Embryonic facial prominence (tissue), 1 donor: ENCODE measurements at regions not wholly inside any gene's neighbourhood (a gene's known extent, or its start where the extent isn't known, plus 50 kb on each side); places are given as distances from the start of the nearest gene placed in this dataset.

Experiments used
- DNase-seq: peaks from one replicate; pipeline ENCODE4 v3.0.0-alpha.2; 2016; ENCODE audit errors: extremely low spot score

DNA sequence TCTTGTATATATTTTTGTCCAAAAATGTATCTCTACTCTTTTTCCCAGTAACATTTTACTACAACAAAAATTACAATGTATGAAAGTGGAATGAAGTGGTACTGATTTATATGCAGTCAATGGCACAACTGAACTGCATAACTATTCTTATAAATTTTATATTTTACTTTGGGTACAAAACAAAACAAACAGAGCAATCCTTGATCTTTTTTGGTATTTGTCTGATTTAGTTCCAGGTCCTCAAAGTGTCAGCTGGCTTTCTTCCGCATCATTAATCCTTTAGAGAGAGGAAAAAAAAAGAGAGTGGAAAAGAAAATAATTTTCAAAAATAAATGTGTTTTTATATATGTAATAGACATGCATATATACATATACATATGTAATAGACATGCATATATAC, 252.4 kb upstream of the SLIT2 start:
- DNase-seq = no peak

DNA sequence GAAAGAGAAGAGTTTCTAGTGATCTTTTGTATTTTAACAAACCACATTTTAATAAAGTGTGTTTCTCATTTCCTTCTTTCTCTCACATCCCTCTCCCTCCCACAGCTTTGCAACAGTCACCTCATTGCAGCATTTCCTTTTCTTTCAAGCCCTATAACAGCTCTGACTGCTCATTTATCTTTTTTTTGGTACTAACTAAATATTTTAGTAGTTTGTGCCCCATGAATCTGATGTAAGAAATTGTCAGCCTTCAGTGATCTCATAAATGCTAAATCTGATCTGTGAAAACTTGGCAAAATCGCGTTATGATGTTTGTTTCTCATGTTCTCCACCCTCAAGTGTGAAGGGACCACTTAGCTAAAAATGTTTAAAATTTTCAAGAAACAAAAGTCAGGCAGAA, 258.5 kb upstream of the SLIT2 start:
- no peak for DNase-seq

DNA sequence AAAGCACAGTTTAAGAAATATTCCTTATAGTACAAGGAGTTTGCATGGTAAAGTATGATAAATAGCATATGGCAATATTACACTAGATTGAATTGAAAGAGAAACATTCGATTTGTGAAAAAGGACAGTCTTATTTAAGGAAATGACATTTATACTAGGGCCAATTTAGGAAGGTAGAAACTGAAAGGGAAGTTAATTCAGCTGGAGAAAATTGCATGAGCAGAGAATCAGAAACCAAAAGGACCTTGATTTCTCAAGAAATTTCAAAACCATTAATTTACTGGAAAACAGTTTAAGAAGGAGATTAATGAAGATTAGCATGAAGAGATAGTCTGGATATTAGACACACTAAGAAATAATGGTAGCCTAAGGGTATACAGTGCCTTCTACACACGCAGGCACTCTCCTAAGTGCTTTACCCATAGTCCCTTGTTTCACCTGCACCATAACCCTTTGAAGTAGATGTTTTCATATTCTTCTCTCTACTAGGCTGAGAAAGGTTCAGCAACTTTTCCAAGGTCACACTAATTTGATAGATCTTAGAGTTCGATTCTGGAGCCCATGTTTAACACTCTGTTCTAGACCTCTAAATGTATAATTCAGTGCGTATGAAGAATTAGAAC, 259.1 kb upstream of the SLIT2 start:
- no peak for DNase-seq

DNA sequence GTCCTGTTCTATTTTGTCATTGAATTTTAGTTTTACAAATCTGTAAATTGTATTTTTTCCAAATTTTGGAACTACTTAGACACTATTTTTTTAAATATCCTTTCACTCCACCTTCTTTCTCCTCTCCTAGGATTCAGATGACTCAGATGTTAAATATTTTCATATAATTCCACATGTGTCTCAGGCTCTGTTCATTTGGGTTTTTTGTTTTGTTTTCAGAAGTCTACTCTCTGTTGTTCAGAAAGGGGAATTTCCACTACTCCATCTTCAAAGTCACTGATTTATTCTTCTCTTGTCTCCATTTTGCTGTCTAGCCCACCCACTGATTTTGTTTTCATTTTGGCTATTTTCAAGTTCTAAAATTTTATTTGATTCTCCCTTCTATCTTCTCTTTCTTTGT, 264.0 kb upstream of the SLIT2 start:
- DNase-seq = no peak

DNA sequence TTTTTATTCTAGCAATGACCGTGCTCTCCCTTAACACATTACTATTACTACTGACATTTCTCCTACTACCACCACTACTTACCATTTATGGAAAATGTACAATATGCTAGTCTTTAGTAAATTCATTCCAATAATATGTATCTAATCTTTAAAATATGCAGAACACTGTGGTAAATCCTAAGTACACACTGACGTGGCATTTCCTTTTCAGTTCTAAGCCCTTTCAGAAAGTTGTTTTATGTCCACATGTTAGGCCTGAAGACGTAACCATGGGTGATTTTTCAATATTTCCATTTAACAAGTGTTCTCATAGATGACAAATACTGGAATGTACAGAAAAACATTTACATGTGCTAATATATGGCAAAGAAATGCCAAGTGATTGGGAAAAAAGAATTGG, 268.6 kb upstream of the SLIT2 start:
- peak; percentile 30 for DNase-seq

DNA sequence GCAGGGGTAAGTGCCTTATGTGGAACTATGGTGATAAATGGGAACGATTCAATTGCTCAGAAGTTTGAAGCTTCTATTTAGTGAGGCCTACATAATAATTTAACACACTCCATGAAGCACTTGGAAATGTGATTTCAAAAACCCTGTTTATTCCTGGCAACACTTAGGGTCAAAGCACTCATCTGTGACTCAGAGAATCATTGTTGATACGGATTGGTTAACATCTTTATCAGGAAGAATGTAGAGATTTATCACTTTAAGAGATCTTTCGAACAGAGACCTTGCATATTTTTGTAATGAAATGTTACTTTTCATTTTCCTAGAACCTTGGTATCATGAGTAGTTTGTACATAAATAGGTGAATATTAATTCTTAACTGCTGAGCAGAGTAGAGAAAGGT, 269.1 kb upstream of the SLIT2 start:
- no peak for DNase-seq

DNA sequence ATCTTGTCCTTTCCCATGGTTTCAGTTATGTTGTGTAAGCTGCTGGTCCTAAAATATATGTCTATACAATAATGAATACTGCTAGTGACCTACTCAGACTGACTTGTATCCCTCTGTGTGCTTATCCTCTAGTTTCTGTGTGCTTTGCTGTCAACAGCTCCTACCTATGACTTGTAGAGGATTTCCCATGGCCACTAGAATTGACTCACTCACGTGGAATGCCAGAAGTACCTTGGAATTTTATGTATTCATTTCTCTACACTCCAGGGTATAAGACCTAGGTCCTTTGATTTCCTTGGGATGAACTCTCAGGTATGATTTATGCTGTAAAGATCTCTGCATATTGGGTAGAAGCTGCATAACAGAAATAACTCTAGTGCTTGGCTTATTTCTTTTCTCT, 279.9 kb upstream of the SLIT2 start:
- DNase-seq = no peak

DNA sequence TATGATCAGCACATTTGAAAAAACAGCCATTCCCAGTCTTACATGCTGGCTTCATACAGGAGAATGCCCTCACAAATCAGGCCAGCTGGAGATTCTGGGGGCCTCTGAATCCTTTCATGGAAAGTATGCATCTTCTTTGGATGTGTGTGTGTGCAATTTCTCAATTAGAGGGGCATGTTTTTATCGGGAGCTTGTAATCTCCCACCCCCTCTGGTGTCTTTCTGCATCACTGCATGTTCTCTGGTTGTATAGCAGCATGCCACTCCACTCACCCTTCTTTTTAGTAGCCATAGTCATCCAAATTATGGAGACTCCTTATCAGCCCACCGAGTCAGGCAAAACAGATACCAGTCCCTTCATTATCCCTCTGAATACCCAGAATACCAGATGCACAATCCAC, 282.2 kb upstream of the SLIT2 start:
- DNase-seq = no peak

DNA sequence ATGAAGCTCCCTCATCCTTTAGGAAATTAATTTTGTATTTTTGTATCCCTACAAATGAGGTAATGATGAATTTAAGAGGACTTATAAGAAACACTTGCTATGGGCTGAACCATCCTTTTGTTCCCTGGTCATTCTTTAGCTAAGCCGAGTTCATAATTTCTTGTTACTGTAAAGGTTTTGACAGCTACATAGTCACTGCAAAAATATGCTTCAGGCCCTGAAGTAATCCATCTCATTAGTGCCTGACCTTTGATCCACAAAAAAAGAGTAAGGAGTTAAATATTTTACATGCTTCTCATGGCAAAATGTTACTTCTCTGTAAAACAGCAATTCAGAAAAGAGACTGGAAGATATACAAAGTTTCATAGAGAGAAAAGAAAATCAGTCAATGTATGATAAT, 290.6 kb upstream of the SLIT2 start:
- DNase-seq = no peak

DNA sequence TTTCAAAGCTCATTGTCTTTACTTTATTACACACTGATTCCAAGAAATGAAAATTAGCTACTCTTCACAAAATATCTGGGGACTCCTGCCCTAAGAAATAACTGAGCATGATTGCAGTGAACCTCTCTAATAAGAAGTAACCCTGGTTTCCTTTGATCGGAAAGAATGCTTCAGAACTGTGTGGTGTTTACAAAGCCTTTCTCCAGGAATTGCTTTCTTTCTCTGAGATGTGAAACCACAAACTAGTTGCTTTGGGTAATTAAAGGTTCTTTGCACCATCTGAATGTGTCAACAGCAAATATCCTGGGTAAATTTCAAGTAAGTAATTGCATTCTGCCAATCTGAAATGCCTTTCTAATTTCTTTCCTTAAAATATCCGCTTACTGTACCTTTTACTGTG, 292.9 kb upstream of the SLIT2 start:
- DNase-seq = no peak

DNA sequence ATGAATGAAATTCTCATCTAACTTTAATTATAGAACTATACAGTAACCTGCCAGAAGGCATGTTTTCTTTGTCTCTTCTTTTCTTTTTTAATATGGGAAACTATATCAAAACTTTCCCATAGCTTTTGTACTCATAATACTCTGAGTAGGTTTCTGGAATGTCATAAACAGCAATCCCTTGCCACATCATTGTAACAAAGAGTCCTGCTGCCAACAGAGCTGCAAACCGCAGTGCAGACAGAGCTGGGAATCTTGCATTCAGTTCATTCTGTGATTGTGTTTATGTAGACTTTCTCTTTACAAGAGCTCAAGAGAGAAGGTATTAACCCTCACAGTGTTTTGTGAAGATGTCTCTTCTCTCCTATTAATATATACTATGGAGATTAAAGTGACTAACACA, 304.4 kb upstream of the SLIT2 start:
- DNase-seq = no peak

DNA sequence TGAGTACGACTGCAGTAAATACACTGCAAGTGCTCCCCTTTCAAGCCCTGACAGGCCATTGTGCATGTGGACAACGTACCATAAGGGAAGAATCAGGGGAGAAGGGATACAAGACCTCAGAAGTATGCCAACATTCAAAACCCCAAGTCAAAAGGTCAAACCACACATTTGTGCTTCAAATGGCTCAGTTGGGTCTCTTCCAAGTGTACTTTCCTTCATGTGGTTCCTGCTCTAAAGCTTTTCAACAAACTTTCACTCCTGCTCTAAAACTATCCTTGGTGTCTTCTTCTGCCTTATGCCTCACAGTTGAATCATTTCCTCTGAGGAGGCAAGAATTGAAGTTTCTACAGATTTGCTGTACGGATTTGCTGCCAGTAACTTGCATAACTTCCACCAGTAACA, 305.7 kb upstream of the SLIT2 start:
- no peak for DNase-seq

DNA sequence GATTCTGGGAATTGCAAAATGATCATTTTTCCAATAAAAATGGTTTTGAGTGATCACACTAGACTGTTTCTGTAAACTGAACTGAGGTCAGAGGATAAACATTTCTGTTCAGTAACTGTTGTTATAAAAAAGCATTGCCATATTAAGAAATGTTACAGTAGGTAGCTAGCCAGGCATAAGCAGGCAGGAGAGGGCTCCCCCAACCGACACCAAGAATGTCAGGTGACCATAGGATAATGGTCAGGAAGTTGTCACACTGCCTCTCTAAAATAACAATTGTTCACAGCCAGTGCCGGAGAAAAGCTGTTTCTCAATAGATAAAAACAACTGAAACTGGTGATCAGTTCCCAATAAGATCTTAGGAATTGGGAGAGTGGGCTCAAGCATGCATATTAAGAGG, 306.2 kb upstream of the SLIT2 start:
- no peak for DNase-seq

DNA sequence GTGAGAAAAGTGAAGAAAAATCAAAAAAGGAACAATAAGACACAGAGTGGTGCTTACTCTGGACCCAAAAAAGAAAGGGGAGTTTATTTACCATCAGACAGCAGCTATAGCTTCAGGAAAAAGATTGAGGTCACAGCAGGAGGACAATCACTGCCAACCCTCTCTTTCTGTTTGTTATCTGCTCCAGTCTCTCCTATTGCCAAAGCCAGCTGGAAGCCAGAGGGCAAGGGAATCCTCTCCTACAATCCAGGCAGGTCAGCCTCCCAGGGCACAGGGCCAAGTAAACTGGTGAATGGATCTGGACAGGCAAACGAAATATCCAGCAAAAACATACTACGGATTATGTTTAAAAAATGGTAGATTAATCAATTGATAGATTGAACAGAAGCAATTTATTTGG, 306.9 kb upstream of the SLIT2 start:
- DNase-seq = no peak

DNA sequence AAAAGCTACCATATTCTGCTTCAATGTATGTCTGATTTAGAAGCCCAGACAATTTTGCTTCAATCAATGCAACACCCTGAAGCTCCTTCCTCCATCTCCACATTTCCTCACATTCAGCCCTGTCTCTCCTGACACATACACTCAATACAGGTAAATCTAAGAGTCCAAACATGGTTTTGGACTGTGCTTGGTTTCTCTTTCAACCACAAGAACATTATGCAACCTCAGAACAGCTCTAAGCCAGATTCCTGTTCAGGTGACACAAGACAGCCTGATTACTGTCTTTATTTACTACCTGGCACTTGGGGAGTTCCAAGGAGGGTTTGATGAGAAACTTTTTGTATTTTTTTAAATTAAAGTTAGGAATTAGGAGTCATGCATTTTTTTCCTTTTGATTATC, 307.5 kb upstream of the SLIT2 start:
- DNase-seq = no peak

DNA sequence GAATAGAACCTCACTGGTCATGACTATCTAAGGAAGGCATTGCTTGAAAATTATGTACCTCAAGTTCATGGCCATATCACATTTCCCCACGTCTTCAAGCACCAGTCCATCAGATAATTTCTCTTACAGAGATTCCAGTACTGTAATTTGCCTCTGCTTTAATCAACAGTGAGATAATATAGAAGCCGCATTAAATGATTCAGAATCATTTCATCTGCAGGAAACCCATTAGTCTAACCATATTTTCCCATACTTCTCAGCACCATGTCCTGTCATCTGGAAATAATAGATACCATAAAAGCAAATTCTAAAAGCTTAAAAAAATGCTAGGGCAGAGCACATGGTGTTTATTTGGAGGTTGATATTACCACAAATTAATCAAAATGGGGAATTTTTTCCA, 310.3 kb upstream of the SLIT2 start:
- DNase-seq = no peak

DNA sequence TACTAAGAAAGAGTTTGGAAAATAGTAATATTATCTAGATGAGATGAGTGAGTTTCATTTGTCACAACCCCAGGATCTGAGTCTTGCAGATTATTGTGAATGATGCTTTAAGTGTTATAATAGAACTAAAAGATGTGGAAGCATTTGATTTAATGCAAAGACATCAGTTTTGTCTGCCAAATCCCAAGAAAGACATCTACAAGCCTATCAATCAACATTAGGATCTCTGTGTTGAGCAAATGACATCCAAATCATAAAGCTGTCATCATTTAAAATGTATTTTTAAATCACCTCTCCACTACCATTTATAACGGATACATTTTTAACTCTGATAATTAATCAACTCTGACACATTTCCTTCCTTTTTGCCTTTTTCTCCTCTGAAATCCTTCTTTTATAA, 310.8 kb upstream of the SLIT2 start:
- no peak for DNase-seq

DNA sequence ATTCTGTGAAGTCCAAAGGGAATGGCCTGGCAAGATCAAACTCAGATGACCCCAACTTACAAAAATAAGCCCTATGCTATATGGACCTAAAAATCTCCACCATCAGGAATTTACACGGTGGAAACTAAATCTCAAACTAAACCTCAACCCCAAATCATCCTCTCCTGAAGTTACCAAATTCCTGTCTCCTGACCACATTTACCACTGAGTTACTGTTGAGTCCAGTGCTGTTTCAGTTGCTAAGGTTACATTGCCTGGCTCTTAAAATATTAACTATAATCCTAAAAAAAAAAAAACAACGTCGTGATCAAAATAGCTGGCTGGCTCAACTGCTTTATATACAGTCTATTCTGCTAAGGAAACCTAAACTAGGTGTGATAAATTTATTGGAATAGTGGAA, 315.2 kb upstream of the SLIT2 start:
- DNase-seq = peak; percentile 42

DNA sequence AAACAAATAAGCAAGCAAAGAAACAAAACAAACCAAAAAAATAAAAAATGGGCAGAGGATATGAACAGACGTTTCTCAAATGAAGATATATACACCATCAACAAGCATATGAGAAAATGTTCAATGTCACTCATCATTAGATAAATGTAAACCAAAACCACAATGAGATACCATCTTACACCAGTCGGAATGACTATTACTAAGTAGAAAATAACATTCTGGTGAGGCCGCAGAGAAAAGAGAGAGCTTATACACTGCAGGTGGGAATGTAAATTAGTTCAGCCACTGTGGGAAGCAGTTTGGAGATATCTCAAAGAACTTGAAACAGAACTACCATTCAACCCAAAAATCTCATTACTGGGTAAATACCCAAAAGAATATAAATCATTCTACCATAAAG, 321.0 kb upstream of the SLIT2 start:
- no peak for DNase-seq

DNA sequence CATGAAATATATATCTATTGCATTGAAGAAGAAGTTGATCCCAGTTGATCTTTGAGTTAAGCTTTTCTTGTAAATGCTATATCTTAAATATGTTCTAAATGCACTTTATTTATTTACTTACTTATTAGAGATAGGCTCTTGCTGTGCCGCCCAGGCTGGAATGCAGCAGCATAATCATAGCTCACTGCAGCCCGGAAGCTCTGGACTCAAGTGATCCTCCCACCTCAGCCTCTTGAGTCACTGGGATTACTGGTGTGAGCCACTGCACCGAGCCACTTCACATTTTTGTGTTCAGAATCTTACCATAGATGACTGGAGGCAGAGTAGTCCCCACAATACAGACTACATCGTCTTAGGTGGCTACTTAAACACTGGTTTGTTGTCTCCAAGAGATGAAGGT, 324.3 kb upstream of the SLIT2 start:
- DNase-seq = no peak

DNA sequence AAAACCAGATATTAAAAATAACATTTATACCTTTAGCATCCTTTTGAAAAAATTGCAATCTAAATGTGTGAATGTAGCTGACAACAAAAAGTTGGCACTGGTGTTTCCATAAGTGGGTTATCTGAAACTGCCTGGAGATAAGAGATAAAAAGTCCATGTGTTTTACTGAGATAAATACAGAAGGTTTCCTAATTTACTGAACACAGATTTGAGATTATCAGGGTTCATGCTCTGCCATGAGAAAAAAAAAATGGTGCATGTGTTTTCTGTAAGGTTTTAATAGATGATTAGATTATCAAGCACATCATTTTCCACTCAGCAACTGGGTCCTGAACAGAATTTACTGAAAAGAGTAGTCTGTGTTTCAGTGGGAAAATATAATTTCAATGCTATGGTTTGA, 326.2 kb upstream of the SLIT2 start:
- no peak for DNase-seq

DNA sequence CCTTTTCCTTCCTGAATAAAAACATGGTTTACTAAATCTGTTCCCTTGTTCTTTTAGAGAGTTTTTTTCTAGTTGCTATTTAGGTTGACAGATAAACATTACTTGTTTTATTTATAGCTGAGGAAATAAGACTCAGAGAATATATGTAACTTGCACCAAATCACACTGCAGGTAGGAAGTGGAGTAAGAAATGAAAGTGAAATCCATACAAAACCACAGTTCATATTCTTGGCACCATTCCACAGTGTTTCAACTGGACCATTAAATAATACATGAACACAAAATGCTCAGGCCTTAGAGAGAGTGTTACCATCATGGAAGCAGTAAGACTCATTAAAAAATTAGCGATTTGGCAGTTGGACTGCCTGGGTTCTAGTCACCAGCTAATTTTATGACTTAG, 326.9 kb upstream of the SLIT2 start:
- no peak for DNase-seq

DNA sequence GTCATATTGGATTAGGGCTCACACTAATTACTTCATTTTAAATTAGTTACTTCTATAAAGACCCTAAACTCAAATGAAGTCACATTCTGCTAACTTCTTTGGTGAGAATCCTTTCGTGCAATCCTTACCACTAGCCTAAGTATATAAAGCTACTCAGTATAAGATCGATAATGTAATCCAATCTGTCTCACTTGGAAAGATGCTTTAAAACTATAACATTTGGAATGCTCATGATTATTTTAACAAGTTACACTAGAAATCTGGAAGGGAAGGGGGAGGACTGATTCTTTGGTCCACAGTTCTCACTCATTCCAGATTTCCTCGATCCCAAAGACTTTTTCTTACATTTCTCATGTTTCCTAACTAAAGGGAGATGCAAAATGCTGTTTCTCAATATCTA, 336.4 kb upstream of the SLIT2 start:
- no peak for DNase-seq

DNA sequence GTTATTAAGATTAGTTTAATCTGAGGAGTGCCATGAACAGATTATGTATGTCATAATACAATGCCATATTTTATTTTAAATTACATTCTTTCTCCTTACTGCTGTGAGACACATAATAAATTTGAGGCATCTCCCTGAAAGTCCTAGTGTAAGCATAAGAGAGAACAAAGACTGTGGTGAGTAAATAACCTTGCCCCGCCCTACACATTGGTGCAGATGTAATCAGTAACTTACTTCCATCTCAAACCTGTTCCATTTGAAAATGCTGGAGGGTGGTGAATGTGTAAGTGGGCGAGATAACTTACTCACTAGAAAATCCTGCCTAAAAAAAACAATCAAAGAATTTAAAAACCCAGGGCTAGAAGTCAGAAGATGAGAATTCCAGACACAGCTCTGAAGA, 338.1 kb upstream of the SLIT2 start:
- DNase-seq = no peak
